ENCODE measurements at regions not wholly inside any gene's neighbourhood (a gene's known extent, or its start where the extent isn't known, plus 50 kb on each side); places are given as distances from the start of the nearest gene placed in this dataset.

DNA sequence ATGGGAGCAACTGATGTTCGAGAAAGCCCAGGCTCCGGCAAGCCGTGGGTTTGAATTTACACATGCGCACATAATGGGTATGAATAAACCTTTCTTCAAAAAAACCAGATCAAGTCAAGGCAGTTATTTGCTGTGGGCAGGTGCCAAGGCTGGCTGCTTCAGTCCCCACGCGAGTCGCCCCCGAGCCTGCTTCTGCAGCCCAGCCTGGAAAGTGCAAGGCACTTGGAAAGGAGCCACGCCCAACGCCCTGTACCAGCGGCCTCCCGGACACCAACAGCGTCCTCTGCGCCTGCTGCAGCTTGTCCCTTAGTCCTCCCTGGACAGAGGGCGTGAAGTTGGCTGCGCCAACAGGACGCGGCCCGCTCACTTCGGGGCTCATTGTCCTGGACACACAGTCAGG is 68.9 kb downstream of the KLF15 start:
- Histone ChIP-seq H3K56ac (replicated peaks; ENCODE audit: insufficient read length, low read depth, low read length) (no peak overlapping the region), H3K79me1 (ENCODE audit: low read depth, low read length) (no peaks in the 10 kb centered on the region), H3K18ac (ENCODE audit: extremely low read depth, low read length) (peak overlapping the region; percentile 87), H4K20me1 (replicated peaks in 1 of 2; ENCODE audit: control insufficient read depth in 1 of 2, insufficient read depth in 2 of 2, low read length in 2 of 2) (peaks cover 0 to 1% of the 10 kb centered on the region in 2 experiments), H2BK120ac (replicated peaks; ENCODE audit: low read depth, low read length) (no peak overlapping the region), H3K9ac (replicated peaks in 1 of 4; ENCODE audit: extremely low read depth in 1 of 4, low read depth in 3 of 4, low read length in 3 of 4) (no peak overlapping the region), H2BK15ac (ENCODE audit: low read length) (peak overlapping the region; percentile 46; the same call in 1 of the 2 replicates), H3K14ac (ENCODE audit: insufficient read length) (no peak overlapping the region), H3K79me2 (ENCODE audit: control insufficient read depth in 1 of 2, insufficient read depth in 2 of 2, low read length in 2 of 2) (no peaks in the 10 kb centered on the region), H3K27me3 (replicated peaks in 1 of 4; ENCODE audit: control insufficient read depth in 3 of 4, extremely low read depth in 1 of 4, insufficient read depth in 3 of 4, low read length in 3 of 4) (peaks cover 0 to 24% (median 8%) of the 10 kb centered on the region in 4 experiments; a peak in 6 of 7 replicates), H3K4me2 (ENCODE audit: insufficient read depth in 1 of 2, low read depth in 2 of 2, low read length in 2 of 2) (peak overlapping the region; percentile 77 to 95), H2BK12ac (ENCODE audit: low read depth, low read length) (no peak overlapping the region), H4K91ac (replicated peaks; ENCODE audit: insufficient read length, low read length) (no peak overlapping the region), H3K23ac (ENCODE audit: insufficient read length) (no peak overlapping the region), H3K4me3 (ENCODE audit: extremely low read depth in 1 of 4, insufficient read depth in 2 of 4, low read depth in 3 of 4, low read length in 4 of 4) (peak overlapping the region; percentile 46 to 61 (median 54); a peak in 7 of 8 replicates), H3K4ac (replicated peaks; ENCODE audit: insufficient read length, low read depth, low read length) (no peak overlapping the region), H3K23me2 (ENCODE audit: low read depth, low read length) (peaks cover 7% of the 10 kb centered on the region; the same call in 1 of the 2 replicates), H4K8ac (ENCODE audit: extremely low read depth, insufficient read depth, low read length) (no peak overlapping the region; the same call in 1 of the 2 replicates), H3K9me3 (ENCODE audit: insufficient read depth in 2 of 2, low read depth in 1 of 2, low read length in 1 of 2) (no peaks in the 10 kb centered on the region), H2AK5ac (ENCODE audit: low read depth, low read length) (no peak overlapping the region), H2AFZ (ENCODE audit: low read length) (no peak overlapping the region), H3K4me1 (replicated peaks in 1 of 4; ENCODE audit: control insufficient read depth in 3 of 4, insufficient read depth in 4 of 4, low read length in 3 of 4) (peaks cover 2 to 18% (median 10%) of the 10 kb centered on the region in 4 experiments; a peak in 6 of 7 replicates), H3K27ac (ENCODE audit: low read depth, low read length) (no peak overlapping the region), H2BK20ac (ENCODE audit: low read length) (no peak overlapping the region), H4K5ac (ENCODE audit: insufficient read length, low read depth, low read length) (no peak overlapping the region), H3K36me3 (ENCODE audit: control insufficient read depth in 2 of 4, insufficient read depth in 4 of 4, low read length in 3 of 4) (no peaks in the 10 kb centered on the region), H2BK5ac (ENCODE audit: low read depth, low read length) (no peak overlapping the region)
- 24% methylated on average over 20 of the region's 20 CpGs; no CpG with 5 or more reads in 1 of the 2 experiments for WGBS, 2 experiments (ENCODE audit: extremely low coverage in 1 of 2, insufficient coverage in 1 of 2, insufficient read length in 1 of 2, insufficient replicate concordance in 2 of 2, low coverage in 1 of 2, low lambda C conversion rate in 2 of 2, missing lambda C conversion rate in 1 of 2)
- peak in 1 of 2 experiments; percentile 62 for DNase-seq (ENCODE audit: low read depth in 1 of 2, low spot score in 2 of 2)
- ChIA-PET CTCF (ENCODE audit: partially characterized antibody) (interaction anchor here (0.9 to 1.8 kb wide), 3 partner anchors 60 to 155 kb away, joined by 3 to 6 read pairs (median 4); no protein-coding TSS in a partner anchor), POLR2A (ENCODE audit: partially characterized antibody) (interaction anchor here (1.6 to 2.8 kb wide), 2 partner anchors 21 to 24 kb away, joined by 5 to 19 read pairs; no protein-coding TSS in a partner anchor)
- TF ChIP-seq EGR1 (IDR thresholded peaks at IDR 0.05; ENCODE audit: borderline replicate concordance, low read depth, low read length) (no peak), HDAC6 (IDR thresholded peaks at IDR 0.05; ENCODE audit: low read depth, low read length) (no peak), CREB1 (IDR thresholded peaks at IDR 0.05) (no peak), BRCA1 (IDR thresholded peaks at IDR 0.05; ENCODE audit: low read depth, low read length) (no peak), TAF1 (IDR thresholded peaks at IDR 0.05; ENCODE audit: low read depth, low read length) (no peak), USF2 (IDR thresholded peaks at IDR 0.05; ENCODE audit: low read length) (no peak), CHD1 (IDR thresholded peaks at IDR 0.05; ENCODE audit: low read depth, low read length) (no peak), SRF (IDR thresholded peaks at IDR 0.05; ENCODE audit: low read depth, low read length) (no peak), SIX5 (IDR thresholded peaks at IDR 0.05; ENCODE audit: low read depth, low read length) (no peak)
- TF ChIP-seq, protein P1, sequence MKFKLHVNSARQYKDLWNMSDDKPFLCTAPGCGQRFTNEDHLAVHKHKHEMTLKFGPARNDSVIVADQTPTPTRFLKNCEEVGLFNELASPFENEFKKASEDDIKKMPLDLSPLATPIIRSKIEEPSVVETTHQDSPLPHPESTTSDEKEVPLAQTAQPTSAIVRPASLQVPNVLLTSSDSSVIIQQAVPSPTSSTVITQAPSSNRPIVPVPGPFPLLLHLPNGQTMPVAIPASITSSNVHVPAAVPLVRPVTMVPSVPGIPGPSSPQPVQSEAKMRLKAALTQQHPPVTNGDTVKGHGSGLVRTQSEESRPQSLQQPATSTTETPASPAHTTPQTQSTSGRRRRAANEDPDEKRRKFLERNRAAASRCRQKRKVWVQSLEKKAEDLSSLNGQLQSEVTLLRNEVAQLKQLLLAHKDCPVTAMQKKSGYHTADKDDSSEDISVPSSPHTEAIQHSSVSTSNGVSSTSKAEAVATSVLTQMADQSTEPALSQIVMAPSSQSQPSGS (IDR thresholded peaks at IDR 0.05; ENCODE audit: low read length): no peak
- FAIRE-seq: no peak
